OCI-LY7 (cell line): ENCODE measurements at regions not wholly inside any gene's neighbourhood (a gene's known extent, or its start where the extent isn't known, plus 50 kb on each side); places are given as distances from the start of the nearest gene placed in this dataset.

ENCODE experiments used
- EZH2phosphoT487 ChIP-seq: fragments of 200-600 bp; sonication (generic); IDR thresholded peaks from 2 replicates; pipeline ENCODE4 v1.6.1; 2018; ENCODE audit warnings: low read depth, borderline replicate concordance, mild to moderate bottlenecking, mixed run types, antibody characterized with exemption, low read length, moderate library complexity, mixed read lengths
- TF ChIP-seq, protein P1 (sequence below): fragments of 200-600 bp; sonication (generic); conservative IDR thresholded peaks from 2 replicates; pipeline ENCODE4 v1.5.1; 2014; ENCODE audit warnings: mild to moderate bottlenecking, antibody characterized with exemption, low read length, moderate library complexity, mixed read lengths

DNA sequence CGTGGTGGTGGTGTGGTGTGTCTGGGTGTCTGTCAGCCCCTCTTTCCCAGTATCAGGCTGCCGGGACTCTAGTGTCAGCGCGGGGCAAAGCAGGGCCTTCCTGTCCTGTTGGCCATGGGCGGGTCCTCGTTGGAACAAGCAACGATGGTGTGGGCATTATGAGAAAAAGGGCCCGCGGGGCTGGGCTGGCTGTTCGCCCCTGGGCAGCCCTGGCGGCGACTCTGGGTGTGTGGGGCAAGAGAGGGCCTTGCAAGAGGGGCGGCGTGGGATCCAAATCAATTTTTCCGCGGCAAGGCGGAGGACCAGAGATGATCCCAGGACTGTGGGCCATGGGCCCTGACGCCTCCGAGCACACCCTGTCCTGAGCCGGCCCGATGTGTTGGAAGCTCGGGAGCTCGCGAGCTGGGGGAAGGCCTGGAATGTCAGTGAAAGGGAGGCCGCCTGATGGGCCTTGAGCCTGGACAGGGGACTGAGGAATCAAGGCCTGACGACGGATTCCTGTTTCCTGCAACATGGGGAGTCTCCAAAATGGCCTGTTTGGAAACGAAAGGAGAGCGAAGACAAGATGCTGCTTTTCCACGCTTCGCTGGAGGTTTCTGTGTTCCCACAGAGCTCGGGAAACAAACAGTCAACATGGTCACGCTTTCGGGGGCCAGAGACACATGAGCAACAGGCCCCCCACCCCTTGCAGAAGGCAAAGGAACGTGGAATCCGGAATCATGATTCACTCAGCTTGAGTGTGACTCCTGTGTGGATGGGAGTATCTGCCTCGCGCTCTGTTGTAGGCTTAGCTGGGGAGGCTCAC is 364.7 kb upstream of the DEFB115 start:
- TF ChIP-seq, protein P1, sequence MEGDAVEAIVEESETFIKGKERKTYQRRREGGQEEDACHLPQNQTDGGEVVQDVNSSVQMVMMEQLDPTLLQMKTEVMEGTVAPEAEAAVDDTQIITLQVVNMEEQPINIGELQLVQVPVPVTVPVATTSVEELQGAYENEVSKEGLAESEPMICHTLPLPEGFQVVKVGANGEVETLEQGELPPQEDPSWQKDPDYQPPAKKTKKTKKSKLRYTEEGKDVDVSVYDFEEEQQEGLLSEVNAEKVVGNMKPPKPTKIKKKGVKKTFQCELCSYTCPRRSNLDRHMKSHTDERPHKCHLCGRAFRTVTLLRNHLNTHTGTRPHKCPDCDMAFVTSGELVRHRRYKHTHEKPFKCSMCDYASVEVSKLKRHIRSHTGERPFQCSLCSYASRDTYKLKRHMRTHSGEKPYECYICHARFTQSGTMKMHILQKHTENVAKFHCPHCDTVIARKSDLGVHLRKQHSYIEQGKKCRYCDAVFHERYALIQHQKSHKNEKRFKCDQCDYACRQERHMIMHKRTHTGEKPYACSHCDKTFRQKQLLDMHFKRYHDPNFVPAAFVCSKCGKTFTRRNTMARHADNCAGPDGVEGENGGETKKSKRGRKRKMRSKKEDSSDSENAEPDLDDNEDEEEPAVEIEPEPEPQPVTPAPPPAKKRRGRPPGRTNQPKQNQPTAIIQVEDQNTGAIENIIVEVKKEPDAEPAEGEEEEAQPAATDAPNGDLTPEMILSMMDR: no peak
- no peak for TF ChIP-seq EZH2phosphoT487
